GM21786 (cell line): ENCODE measurements at regions not wholly inside any gene's neighbourhood (a gene's known extent, or its start where the extent isn't known, plus 50 kb on each side); places are given as distances from the start of the nearest gene placed in this dataset.

Source experiments
- ATAC-seq: cut with Tn5 transposase; IDR thresholded peaks from one replicate; pipeline ENCODE4 v1.9.1; 2021; ENCODE audit not compliant: unreplicated experiment

GRCh38 chr5:2027790-2028189 lies 145.1 kb upstream of the IRX4 start:
- no peak for ATAC-seq

GRCh38 chr5:2024986-2025721 lies 142.4 kb upstream of the IRX4 start:
- no peak for ATAC-seq

GRCh38 chr5:2023196-2023595 lies 140.5 kb upstream of the IRX4 start:
- no peak for ATAC-seq

- ATAC-seq = no peak
Measured at GRCh38 chr5:2022436-2022835, 139.7 kb upstream of the IRX4 start.

- no peak for ATAC-seq
Measured at GRCh38 chr5:2021484-2022176, 138.9 kb upstream of the IRX4 start.

GRCh38 chr5:2020730-2021129 lies 138.0 kb upstream of the IRX4 start:
- no peak for ATAC-seq

- ATAC-seq = no peak
Measured at GRCh38 chr5:2019716-2020115, 137.0 kb upstream of the IRX4 start.

- no peak for ATAC-seq
Measured at GRCh38 chr5:2018390-2018724, 135.6 kb upstream of the IRX4 start.

GRCh38 chr5:2017540-2018389 lies 135.0 kb upstream of the IRX4 start:
- no peak for ATAC-seq

- no peak for ATAC-seq
Measured at GRCh38 chr5:2015961-2016360, 133.2 kb upstream of the IRX4 start.

GRCh38 chr5:2015124-2015848 lies 132.6 kb upstream of the IRX4 start:
- ATAC-seq = no peak

GRCh38 chr5:2014058-2014610 lies 131.4 kb upstream of the IRX4 start:
- no peak for ATAC-seq

GRCh38 chr5:2013301-2014057 lies 130.8 kb upstream of the IRX4 start:
- no peak for ATAC-seq

- no peak for ATAC-seq
Measured at GRCh38 chr5:2012885-2013284, 130.2 kb upstream of the IRX4 start.

GRCh38 chr5:2011481-2012411 lies 129.0 kb upstream of the IRX4 start:
- ATAC-seq = no peak

- ATAC-seq = no peak
Measured at GRCh38 chr5:2010940-2011339, 128.2 kb upstream of the IRX4 start.

GRCh38 chr5:2009986-2010914 lies 127.5 kb upstream of the IRX4 start:
- no peak for ATAC-seq
